ENCODE measurements at regions not wholly inside any gene's neighbourhood (a gene's known extent, or its start where the extent isn't known, plus 50 kb on each side); places are given as distances from the start of the nearest gene placed in this dataset.

GRCh38 chr10:125409756-125410155 lies 249.4 kb upstream of the CTBP2 start:
- TF ChIP-seq, protein P1, sequence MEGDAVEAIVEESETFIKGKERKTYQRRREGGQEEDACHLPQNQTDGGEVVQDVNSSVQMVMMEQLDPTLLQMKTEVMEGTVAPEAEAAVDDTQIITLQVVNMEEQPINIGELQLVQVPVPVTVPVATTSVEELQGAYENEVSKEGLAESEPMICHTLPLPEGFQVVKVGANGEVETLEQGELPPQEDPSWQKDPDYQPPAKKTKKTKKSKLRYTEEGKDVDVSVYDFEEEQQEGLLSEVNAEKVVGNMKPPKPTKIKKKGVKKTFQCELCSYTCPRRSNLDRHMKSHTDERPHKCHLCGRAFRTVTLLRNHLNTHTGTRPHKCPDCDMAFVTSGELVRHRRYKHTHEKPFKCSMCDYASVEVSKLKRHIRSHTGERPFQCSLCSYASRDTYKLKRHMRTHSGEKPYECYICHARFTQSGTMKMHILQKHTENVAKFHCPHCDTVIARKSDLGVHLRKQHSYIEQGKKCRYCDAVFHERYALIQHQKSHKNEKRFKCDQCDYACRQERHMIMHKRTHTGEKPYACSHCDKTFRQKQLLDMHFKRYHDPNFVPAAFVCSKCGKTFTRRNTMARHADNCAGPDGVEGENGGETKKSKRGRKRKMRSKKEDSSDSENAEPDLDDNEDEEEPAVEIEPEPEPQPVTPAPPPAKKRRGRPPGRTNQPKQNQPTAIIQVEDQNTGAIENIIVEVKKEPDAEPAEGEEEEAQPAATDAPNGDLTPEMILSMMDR (IDR thresholded peaks at IDR 0.05 in 2 of 3, conservative IDR thresholded peaks at IDR 0.05 in 1 of 3; ENCODE audit: control insufficient read depth in 2 of 3, extremely low read depth in 1 of 3, insufficient read depth in 1 of 3, low read depth in 3 of 3, low read length in 3 of 3): no peak
- TF ChIP-seq FOXK2 (IDR thresholded peaks at IDR 0.05): no peak
- TF ChIP-seq FOS (IDR thresholded peaks at IDR 0.05; ENCODE audit: borderline replicate concordance, extremely low read depth, insufficient read length): no peak
- TF ChIP-seq YY1 (IDR thresholded peaks at IDR 0.05; ENCODE audit: low read depth, low read length): no peak
- TF ChIP-seq CBX5 (IDR thresholded peaks at IDR 0.05; ENCODE audit: low read depth): no peak
- TF ChIP-seq ZNF207 (IDR thresholded peaks at IDR 0.05; ENCODE audit: borderline replicate concordance): no peak
- no peak for TF ChIP-seq BRCA1 (IDR thresholded peaks at IDR 0.05; ENCODE audit: low read depth, low read length)
- no peak for TF ChIP-seq JUNB (IDR thresholded peaks at IDR 0.05)
- TF ChIP-seq YBX1 (IDR thresholded peaks at IDR 0.05): no peak
- TF ChIP-seq, protein P2, sequence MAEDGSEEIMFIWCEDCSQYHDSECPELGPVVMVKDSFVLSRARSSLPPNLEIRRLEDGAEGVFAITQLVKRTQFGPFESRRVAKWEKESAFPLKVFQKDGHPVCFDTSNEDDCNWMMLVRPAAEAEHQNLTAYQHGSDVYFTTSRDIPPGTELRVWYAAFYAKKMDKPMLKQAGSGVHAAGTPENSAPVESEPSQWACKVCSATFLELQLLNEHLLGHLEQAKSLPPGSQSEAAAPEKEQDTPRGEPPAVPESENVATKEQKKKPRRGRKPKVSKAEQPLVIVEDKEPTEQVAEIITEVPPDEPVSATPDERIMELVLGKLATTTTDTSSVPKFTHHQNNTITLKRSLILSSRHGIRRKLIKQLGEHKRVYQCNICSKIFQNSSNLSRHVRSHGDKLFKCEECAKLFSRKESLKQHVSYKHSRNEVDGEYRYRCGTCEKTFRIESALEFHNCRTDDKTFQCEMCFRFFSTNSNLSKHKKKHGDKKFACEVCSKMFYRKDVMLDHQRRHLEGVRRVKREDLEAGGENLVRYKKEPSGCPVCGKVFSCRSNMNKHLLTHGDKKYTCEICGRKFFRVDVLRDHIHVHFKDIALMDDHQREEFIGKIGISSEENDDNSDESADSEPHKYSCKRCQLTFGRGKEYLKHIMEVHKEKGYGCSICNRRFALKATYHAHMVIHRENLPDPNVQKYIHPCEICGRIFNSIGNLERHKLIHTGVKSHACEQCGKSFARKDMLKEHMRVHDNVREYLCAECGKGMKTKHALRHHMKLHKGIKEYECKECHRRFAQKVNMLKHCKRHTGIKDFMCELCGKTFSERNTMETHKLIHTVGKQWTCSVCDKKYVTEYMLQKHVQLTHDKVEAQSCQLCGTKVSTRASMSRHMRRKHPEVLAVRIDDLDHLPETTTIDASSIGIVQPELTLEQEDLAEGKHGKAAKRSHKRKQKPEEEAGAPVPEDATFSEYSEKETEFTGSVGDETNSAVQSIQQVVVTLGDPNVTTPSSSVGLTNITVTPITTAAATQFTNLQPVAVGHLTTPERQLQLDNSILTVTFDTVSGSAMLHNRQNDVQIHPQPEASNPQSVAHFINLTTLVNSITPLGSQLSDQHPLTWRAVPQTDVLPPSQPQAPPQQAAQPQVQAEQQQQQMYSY (CRISPR knock-in tag; IDR thresholded peaks at IDR 0.05): no peak
- TF ChIP-seq JUND (IDR thresholded peaks at IDR 0.05; ENCODE audit: low read depth, low read length): no peak
- no peak for TF ChIP-seq SRF (IDR thresholded peaks at IDR 0.05; ENCODE audit: low read depth in 2 of 2, low read length in 2 of 2)
